Glutamatergic neuron (in vitro differentiated cells): ENCODE measurements at regions not wholly inside any gene's neighbourhood (a gene's known extent, or its start where the extent isn't known, plus 50 kb on each side); places are given as distances from the start of the nearest gene placed in this dataset.

Experiments used
- DNase-seq: peaks from one replicate; pipeline ENCODE4 v3.0.0; 2022
- H3K27ac Mint-ChIP-seq: one replicate; pipeline ENCODE4 v1.8.0; 2020; ENCODE audit warnings: mild to moderate bottlenecking, mixed read lengths, inconsistent platforms; ENCODE audit not compliant: unreplicated experiment
- H3K27me3 Mint-ChIP-seq: one replicate; pipeline ENCODE4 v1.8.0; 2020; ENCODE audit warnings: mild to moderate bottlenecking, moderate library complexity, mixed read lengths, inconsistent platforms; ENCODE audit not compliant: unreplicated experiment
- H3K36me3 Mint-ChIP-seq: one replicate; pipeline ENCODE4 v1.8.0; 2020; ENCODE audit warnings: mild to moderate bottlenecking, mixed read lengths, inconsistent platforms; ENCODE audit not compliant: unreplicated experiment
- H3K4me1 Mint-ChIP-seq: one replicate; pipeline ENCODE4 v1.8.0; 2020; ENCODE audit warnings: mild to moderate bottlenecking, low read depth, mixed read lengths, inconsistent platforms; ENCODE audit not compliant: unreplicated experiment
- H3K4me3 Mint-ChIP-seq: one replicate; pipeline ENCODE4 v1.8.0; 2020; ENCODE audit warnings: mild to moderate bottlenecking, mixed read lengths, inconsistent platforms; ENCODE audit not compliant: unreplicated experiment
- H3K9me3 Mint-ChIP-seq: one replicate; pipeline ENCODE4 v1.8.0; 2020; ENCODE audit warnings: mild to moderate bottlenecking, moderate library complexity, mixed read lengths, inconsistent platforms; ENCODE audit not compliant: unreplicated experiment
- TF ChIP-seq, protein P1 (sequence below): fragments of 200-600 bp; sonication (generic); IDR thresholded peaks from one replicate; pipeline ENCODE4 v1.5.0; 2021; ENCODE audit not compliant: partially characterized antibody, unreplicated experiment

DNA sequence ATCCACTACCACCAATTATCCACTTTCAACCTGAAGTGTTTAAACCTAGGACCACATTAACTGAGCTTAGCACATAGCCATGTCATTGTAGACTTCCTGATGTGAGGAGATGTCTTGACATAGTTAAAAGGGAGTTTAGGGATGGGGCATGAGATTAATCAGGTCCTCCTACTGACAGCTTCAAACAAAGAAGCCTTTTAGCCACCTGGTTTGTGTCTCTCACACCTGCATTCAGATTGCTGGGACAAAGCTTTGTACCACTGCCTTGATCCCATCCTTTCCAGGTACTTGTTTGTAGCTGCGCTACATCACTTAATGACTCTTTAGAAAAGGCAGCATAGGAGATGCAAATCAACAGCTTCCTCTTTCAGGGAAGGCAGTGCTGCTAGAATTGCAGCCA is 340.7 kb upstream of the DDHD1 start:
- no peaks in the 10 kb centered on the region for H3K9me3 Mint-ChIP-seq
- H3K4me1 Mint-ChIP-seq, result no peaks in the 10 kb centered on the region
- H3K4me3 Mint-ChIP-seq, result no peak overlapping the region
- no peaks in the 10 kb centered on the region for H3K36me3 Mint-ChIP-seq
- no peak for DNase-seq
- TF ChIP-seq, protein P1, sequence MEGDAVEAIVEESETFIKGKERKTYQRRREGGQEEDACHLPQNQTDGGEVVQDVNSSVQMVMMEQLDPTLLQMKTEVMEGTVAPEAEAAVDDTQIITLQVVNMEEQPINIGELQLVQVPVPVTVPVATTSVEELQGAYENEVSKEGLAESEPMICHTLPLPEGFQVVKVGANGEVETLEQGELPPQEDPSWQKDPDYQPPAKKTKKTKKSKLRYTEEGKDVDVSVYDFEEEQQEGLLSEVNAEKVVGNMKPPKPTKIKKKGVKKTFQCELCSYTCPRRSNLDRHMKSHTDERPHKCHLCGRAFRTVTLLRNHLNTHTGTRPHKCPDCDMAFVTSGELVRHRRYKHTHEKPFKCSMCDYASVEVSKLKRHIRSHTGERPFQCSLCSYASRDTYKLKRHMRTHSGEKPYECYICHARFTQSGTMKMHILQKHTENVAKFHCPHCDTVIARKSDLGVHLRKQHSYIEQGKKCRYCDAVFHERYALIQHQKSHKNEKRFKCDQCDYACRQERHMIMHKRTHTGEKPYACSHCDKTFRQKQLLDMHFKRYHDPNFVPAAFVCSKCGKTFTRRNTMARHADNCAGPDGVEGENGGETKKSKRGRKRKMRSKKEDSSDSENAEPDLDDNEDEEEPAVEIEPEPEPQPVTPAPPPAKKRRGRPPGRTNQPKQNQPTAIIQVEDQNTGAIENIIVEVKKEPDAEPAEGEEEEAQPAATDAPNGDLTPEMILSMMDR, result no peak
- H3K27ac Mint-ChIP-seq, result no peak overlapping the region
- H3K27me3 Mint-ChIP-seq, result no peaks in the 10 kb centered on the region

DNA sequence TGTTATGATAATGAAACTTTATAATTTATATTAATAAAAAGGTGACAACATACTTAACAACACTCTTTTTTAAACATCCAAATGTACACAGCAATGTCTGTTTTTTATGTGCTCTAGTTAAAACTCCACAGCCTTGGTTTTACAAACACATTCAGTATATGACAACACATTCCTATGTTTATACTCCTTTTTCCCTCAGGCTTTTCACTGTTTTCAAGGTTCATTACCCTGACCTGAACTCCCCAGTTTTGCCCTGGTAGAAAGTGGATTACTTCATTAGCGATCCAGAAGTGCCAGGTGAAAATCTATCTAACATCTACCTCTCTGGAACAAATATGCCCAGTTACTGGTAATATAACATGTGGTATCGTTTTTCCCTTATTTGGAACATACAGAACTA is 340.2 kb upstream of the DDHD1 start:
- no peak for DNase-seq
- no peaks in the 10 kb centered on the region for H3K36me3 Mint-ChIP-seq
- no peaks in the 10 kb centered on the region for H3K27me3 Mint-ChIP-seq
- H3K9me3 Mint-ChIP-seq, result no peaks in the 10 kb centered on the region
- H3K27ac Mint-ChIP-seq, result no peak overlapping the region
- TF ChIP-seq, protein P1, result no peak
- no peak overlapping the region for H3K4me3 Mint-ChIP-seq
- no peaks in the 10 kb centered on the region for H3K4me1 Mint-ChIP-seq

DNA sequence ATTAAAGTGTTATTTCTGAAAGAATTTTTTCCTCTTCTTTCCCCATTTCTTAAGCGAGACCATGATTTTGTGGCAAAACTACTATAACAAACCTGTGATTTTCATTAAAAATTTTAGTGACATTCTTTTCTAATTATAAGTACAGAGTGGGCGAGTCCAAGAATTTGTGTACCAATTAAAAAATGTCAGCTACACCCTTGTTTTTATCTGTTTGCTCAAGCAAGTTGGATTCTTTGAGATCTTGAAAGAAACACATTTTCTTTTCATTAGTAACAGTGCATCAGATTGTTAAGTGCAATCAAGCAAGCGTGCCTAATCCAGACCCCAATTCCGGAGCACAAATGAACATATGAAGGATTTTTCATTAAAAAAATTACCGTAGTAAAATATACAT is 338.8 kb upstream of the DDHD1 start:
- Mint-ChIP-seq H3K9me3 (no peaks in the 10 kb centered on the region), H3K36me3 (no peaks in the 10 kb centered on the region), H3K27me3 (no peaks in the 10 kb centered on the region), H3K4me1 (no peaks in the 10 kb centered on the region), H3K27ac (no peak overlapping the region), H3K4me3 (no peak overlapping the region)
- TF ChIP-seq, protein P1, result no peak
- no peak for DNase-seq

DNA sequence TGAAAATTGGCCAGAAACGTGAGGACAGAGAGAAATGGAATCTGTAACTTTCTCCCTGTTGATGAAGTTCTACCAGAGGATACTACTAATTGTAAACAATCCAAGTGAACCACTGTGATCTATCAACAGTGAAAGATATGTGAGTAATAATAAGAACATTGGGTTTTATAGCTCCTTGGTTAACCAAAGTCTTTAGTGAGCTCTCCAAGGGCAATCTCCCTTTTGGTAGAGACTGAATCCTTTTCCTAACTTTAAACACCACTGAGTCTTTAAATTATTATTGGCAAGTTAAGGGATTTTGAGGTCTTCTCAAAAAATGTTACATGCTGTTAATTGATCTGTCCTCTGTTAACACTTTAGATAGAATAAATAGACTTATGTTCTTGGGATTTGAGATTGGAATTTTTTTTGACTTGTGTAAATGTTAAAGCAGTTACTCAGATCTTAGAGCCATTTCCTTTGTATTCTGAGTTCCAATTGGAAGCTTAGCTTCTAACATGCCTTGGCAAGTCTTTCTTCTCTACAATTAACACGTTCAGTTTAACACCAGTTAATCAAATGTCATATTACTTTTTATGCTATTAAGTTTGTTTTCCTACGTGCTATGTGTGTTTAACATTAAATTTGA is 338.2 kb upstream of the DDHD1 start:
- no peaks in the 10 kb centered on the region for H3K27me3 Mint-ChIP-seq
- DNase-seq, result no peak
- H3K36me3 Mint-ChIP-seq, result no peaks in the 10 kb centered on the region
- H3K4me1 Mint-ChIP-seq, result no peaks in the 10 kb centered on the region
- H3K27ac Mint-ChIP-seq, result no peak overlapping the region
- TF ChIP-seq, protein P1, result no peak
- no peak overlapping the region for H3K4me3 Mint-ChIP-seq
- H3K9me3 Mint-ChIP-seq, result no peaks in the 10 kb centered on the region

DNA sequence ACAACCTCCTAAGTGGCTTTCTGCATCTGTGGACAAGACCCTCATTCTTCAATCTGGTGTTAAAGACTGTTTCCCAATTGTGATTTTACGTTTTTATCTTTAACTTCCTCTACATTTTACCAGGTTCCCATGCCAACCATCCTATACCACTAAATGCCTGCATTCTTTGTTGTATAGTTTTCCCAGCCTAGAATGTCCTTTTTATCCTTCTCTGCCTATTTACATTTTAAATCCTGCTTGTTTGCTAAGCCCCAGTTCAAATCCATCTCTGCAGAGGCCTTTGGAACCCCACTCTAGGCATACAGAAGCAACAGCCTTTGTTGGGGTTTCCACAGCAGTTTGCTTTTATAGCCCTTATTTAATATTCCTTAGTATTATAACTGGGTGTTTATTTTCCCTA is 325.1 kb upstream of the DDHD1 start:
- TF ChIP-seq, protein P1, result no peak
- Mint-ChIP-seq H3K4me3 (no peak overlapping the region), H3K4me1 (no peaks in the 10 kb centered on the region), H3K27ac (no peak overlapping the region), H3K36me3 (no peaks in the 10 kb centered on the region), H3K9me3 (peaks cover 2% of the 10 kb centered on the region), H3K27me3 (peaks cover 2% of the 10 kb centered on the region)
- no peak for DNase-seq
